GM19467 (cell line): ENCODE measurements at regions not wholly inside any gene's neighbourhood (a gene's known extent, or its start where the extent isn't known, plus 50 kb on each side); places are given as distances from the start of the nearest gene placed in this dataset.
A peak's percentile ranks its signal among the peaks of the same experiment; 100 is the strongest.

Experiments used
- ATAC-seq: cut with Tn5 transposase; IDR thresholded peaks from one replicate; pipeline ENCODE4 v1.9.1; 2021; ENCODE audit warnings: mild to moderate bottlenecking, moderate library complexity; ENCODE audit not compliant: unreplicated experiment

- ATAC-seq = no peak
These were observed 157.2 kb downstream of the SOCS6 start for GRCh38 chr18:70446063-70446462.

- ATAC-seq = no peak
These were observed 154.1 kb downstream of the SOCS6 start for GRCh38 chr18:70442933-70443332.

- no peak for ATAC-seq
These were observed 144.1 kb downstream of the SOCS6 start for GRCh38 chr18:70432804-70433400.

- no peak for ATAC-seq
These were observed 142.4 kb downstream of the SOCS6 start for GRCh38 chr18:70431203-70431624.

- no peak for ATAC-seq
These were observed 141.8 kb downstream of the SOCS6 start for GRCh38 chr18:70430501-70431173.

GRCh38 chr18:70429847-70430500 lies 141.1 kb downstream of the SOCS6 start:
- ATAC-seq = no peak

GRCh38 chr18:70428439-70428838 lies 139.6 kb downstream of the SOCS6 start:
- peak; percentile 99 for ATAC-seq

GRCh38 chr18:70426818-70427217 lies 138.0 kb downstream of the SOCS6 start:
- no peak for ATAC-seq

GRCh38 chr18:70425236-70425635 lies 136.4 kb downstream of the SOCS6 start:
- no peak for ATAC-seq

- ATAC-seq = no peak
These were observed 135.1 kb downstream of the SOCS6 start for GRCh38 chr18:70423988-70424387.

GRCh38 chr18:70423120-70423519 lies 134.3 kb downstream of the SOCS6 start:
- no peak for ATAC-seq

GRCh38 chr18:70422391-70422965 lies 133.6 kb downstream of the SOCS6 start:
- no peak for ATAC-seq

GRCh38 chr18:70421471-70422390 lies 132.9 kb downstream of the SOCS6 start:
- no peak for ATAC-seq

- no peak for ATAC-seq
These were observed 131.5 kb downstream of the SOCS6 start for GRCh38 chr18:70420146-70420898.

GRCh38 chr18:70419526-70419925 lies 130.7 kb downstream of the SOCS6 start:
- no peak for ATAC-seq

GRCh38 chr18:70418546-70419311 lies 129.9 kb downstream of the SOCS6 start:
- ATAC-seq = peak; percentile 98

GRCh38 chr18:70417847-70418246 lies 129.0 kb downstream of the SOCS6 start:
- ATAC-seq = no peak

GRCh38 chr18:70416496-70416895 lies 127.7 kb downstream of the SOCS6 start:
- ATAC-seq = no peak

GRCh38 chr18:70415823-70416488 lies 127.1 kb downstream of the SOCS6 start:
- no peak for ATAC-seq
